Omental fat pad (tissue), 3 donors: ENCODE measurements at regions not wholly inside any gene's neighbourhood (a gene's known extent, or its start where the extent isn't known, plus 50 kb on each side); places are given as distances from the start of the nearest gene placed in this dataset.

Experiments
- ATAC-seq: fragments of 150-250 bp; one replicate; pipeline ENCODE4 v1.9.1; 2016; ENCODE audit warnings: mild to moderate bottlenecking, moderate library complexity; ENCODE audit not compliant: low FRiP score
- DNase-seq: peaks from one replicate; pipeline ENCODE4 v3.0.0-alpha.2; 2019; ENCODE audit warnings: low spot score
- CTCF ChIP-seq, 3 donors: fragments of 450-650 bp; IDR thresholded peaks; one replicate each; pipeline ENCODE4 v1.5.1; 2016 to 2017; ENCODE audit warnings: antibody characterized with exemption in 3 of 3, mild to moderate bottlenecking in 3 of 3, moderate library complexity in 2 of 3

GRCh38 chrX:134718105-134718965 lies 60.1 kb upstream of the PLAC1 start:
- ATAC-seq (no peak), DNase-seq (no peak)
- no peak for TF ChIP-seq CTCF (IDR thresholded peaks at IDR 0.05)

GRCh38 chrX:134717698-134718097 lies 59.4 kb upstream of the PLAC1 start:
- DNase-seq (no peak), ATAC-seq (no peak)
- TF ChIP-seq CTCF (IDR thresholded peaks at IDR 0.05) = no peak

GRCh38 chrX:134716620-134717012 lies 58.3 kb upstream of the PLAC1 start:
- ATAC-seq (no peak), DNase-seq (no peak)
- TF ChIP-seq CTCF (IDR thresholded peaks at IDR 0.05) = no peak

GRCh38 chrX:134715930-134716619 lies 57.8 kb upstream of the PLAC1 start:
- ATAC-seq = peak; percentile 29
- no peak for TF ChIP-seq CTCF (IDR thresholded peaks at IDR 0.05)
- no peak for DNase-seq

- no peak for DNase-seq
- no peak for ATAC-seq
- TF ChIP-seq CTCF (IDR thresholded peaks at IDR 0.05) = no peak
Observed at GRCh38 chrX:134714633-134715110, 56.4 kb upstream of the PLAC1 start.

GRCh38 chrX:134713618-134714107 lies 55.4 kb upstream of the PLAC1 start:
- ATAC-seq (no peak), DNase-seq (no peak)
- TF ChIP-seq CTCF (IDR thresholded peaks at IDR 0.05) = no peak
